C4-2B (cell line): ENCODE measurements at regions not wholly inside any gene's neighbourhood (a gene's known extent, or its start where the extent isn't known, plus 50 kb on each side); places are given as distances from the start of the nearest gene placed in this dataset.

Experiments used
- ZFX ChIP-seq: fragments of 450-650 bp; IDR thresholded peaks from 2 replicates; pipeline ENCODE4 v1.6.1; 2017
- TF ChIP-seq, protein P1 (sequence below): fragments of 450-650 bp; conservative IDR thresholded peaks from 2 replicates; pipeline ENCODE4 v1.5.1; 2017; ENCODE audit warnings: mild to moderate bottlenecking

DNA sequence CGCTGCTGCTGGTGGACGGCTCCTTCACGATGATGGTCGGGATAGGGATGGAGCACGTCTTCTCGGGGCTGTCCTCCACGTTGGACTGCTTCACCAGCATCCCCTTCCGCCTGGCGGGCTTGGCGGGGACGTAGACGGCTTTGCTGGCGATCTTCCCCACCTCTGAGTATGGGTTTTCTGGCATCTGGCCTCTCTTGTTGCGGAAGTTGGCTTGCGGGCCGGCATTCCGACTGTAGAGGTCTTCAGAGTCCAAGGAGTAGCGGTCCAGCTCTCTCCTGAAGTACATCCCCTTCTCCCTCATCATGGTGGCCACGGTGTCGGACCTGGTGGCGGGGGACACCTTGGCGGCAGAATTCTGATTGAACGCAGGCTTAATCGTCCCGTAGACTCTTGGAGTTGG, 88.8 kb downstream of the CTTN start:
- TF ChIP-seq, protein P1, sequence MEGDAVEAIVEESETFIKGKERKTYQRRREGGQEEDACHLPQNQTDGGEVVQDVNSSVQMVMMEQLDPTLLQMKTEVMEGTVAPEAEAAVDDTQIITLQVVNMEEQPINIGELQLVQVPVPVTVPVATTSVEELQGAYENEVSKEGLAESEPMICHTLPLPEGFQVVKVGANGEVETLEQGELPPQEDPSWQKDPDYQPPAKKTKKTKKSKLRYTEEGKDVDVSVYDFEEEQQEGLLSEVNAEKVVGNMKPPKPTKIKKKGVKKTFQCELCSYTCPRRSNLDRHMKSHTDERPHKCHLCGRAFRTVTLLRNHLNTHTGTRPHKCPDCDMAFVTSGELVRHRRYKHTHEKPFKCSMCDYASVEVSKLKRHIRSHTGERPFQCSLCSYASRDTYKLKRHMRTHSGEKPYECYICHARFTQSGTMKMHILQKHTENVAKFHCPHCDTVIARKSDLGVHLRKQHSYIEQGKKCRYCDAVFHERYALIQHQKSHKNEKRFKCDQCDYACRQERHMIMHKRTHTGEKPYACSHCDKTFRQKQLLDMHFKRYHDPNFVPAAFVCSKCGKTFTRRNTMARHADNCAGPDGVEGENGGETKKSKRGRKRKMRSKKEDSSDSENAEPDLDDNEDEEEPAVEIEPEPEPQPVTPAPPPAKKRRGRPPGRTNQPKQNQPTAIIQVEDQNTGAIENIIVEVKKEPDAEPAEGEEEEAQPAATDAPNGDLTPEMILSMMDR, result no peak
- no peak for TF ChIP-seq ZFX
